ENCODE measurements at regions not wholly inside any gene's neighbourhood (a gene's known extent, or its start where the extent isn't known, plus 50 kb on each side); places are given as distances from the start of the nearest gene placed in this dataset.

GRCh38 chr2:12448846-12449505 is 267.8 kb upstream of the TRIB2 start:
- intact Hi-C loops (cut with micrococcal nuclease): no loop called here
- BruUV-seq (replicated peaks): no TSS peak
- H2AFZ ChIP-seq (ENCODE audit: low read depth, low read length): no peak overlapping the region
- H3K36me3 ChIP-seq (ENCODE audit: control insufficient read depth in 2 of 2, extremely low read depth in 1 of 2, insufficient read depth in 2 of 2, low read length in 2 of 2): no peaks in the 10 kb centered on the region
- H3K9me1 ChIP-seq (replicated peaks; ENCODE audit: control insufficient read depth, extremely low read depth, insufficient read depth, low read length): no peaks in the 10 kb centered on the region
- DNase-seq (ENCODE audit: low read depth, low spot score) (no peak), FAIRE-seq (no peak)
- CTCF ChIA-PET: interaction anchor here (1.3 kb wide), 1 partner anchor 558 kb away, joined by 3 read pairs; no protein-coding TSS in a partner anchor
- H3K79me2 ChIP-seq (ENCODE audit: control insufficient read depth, insufficient read depth, low read length): no peaks in the 10 kb centered on the region
- H3K27me3 ChIP-seq (ENCODE audit: control insufficient read depth in 2 of 2, insufficient read depth in 2 of 2, low read length in 2 of 2): no peaks in the 10 kb centered on the region
- no peak overlapping the region for H3K4me3 ChIP-seq (replicated peaks in 1 of 3; ENCODE audit: insufficient read depth in 1 of 3, low read depth in 1 of 3, low read length in 3 of 3)
- TF ChIP-seq POLR2AphosphoS5 (IDR thresholded peaks at IDR 0.05; ENCODE audit: insufficient read depth, low read depth, low read length): no peak
- TF ChIP-seq CTCF (IDR thresholded peaks at IDR 0.05; ENCODE audit: extremely low read depth in 1 of 2, insufficient read depth in 1 of 2, low read depth in 1 of 2, low read length in 2 of 2): no peak
- TF ChIP-seq, protein P1, sequence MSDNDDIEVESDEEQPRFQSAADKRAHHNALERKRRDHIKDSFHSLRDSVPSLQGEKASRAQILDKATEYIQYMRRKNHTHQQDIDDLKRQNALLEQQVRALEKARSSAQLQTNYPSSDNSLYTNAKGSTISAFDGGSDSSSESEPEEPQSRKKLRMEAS (IDR thresholded peaks at IDR 0.05; ENCODE audit: insufficient read depth, insufficient read length): no peak
- TF ChIP-seq EZH2 (IDR thresholded peaks at IDR 0.05; ENCODE audit: borderline replicate concordance, low read depth, low read length, severe bottlenecking): no peak
- no peak for TF ChIP-seq GATA2 (IDR thresholded peaks at IDR 0.05; ENCODE audit: insufficient read depth, insufficient read length, low read depth, low read length)
- no peak for TF ChIP-seq MYC (IDR thresholded peaks at IDR 0.05; ENCODE audit: low read depth, low read length)
- TF ChIP-seq FOS (IDR thresholded peaks at IDR 0.05; ENCODE audit: borderline replicate concordance, insufficient read depth, low read length): no peak
- TF ChIP-seq POLR2A (IDR thresholded peaks at IDR 0.05; ENCODE audit: low read depth, low read length): no peak
- no peak for TF ChIP-seq JUN (IDR thresholded peaks at IDR 0.05; ENCODE audit: borderline replicate concordance, insufficient read depth, insufficient read length, low read depth)
- no peak overlapping the region for H3K4me2 ChIP-seq (ENCODE audit: insufficient read depth, low read length)
- POLR2A ChIA-PET: no interaction called here
- H3K4me1 ChIP-seq (ENCODE audit: control insufficient read depth, extremely low read depth, insufficient read depth, low read length): no peaks in the 10 kb centered on the region
- H4K20me1 ChIP-seq (replicated peaks; ENCODE audit: control insufficient read depth, extremely low read depth, insufficient read depth, low read length): no peaks in the 10 kb centered on the region
- dilution Hi-C loops (cut with MboI; ENCODE audit: extremely low pct_ligation_motif_present, low sequenced_read_pairs): no loop called here
- H3K27ac ChIP-seq (ENCODE audit: insufficient read depth, low read depth, low read length): no peak overlapping the region
- H3K9me3 ChIP-seq (replicated peaks; ENCODE audit: control insufficient read depth, insufficient read depth, low read length): no peaks in the 10 kb centered on the region
- H3K9ac ChIP-seq (replicated peaks; ENCODE audit: extremely low read depth, insufficient read depth, low read length): no peak overlapping the region

Measured in endothelial cell of umbilical vein (primary cell).